Muscle of leg (tissue), 3 donors: ENCODE measurements at regions not wholly inside any gene's neighbourhood (a gene's known extent, or its start where the extent isn't known, plus 50 kb on each side); places are given as distances from the start of the nearest gene placed in this dataset.

Experiments
- DNase-seq: peaks from one replicate; pipeline ENCODE4 v3.0.0; 2013
- H3K27ac ChIP-seq: one replicate; pipeline ENCODE4 v1.5.1; 2013; ENCODE audit warnings: mild to moderate bottlenecking, low read length, control low read depth
- H3K27me3 ChIP-seq: one replicate; pipeline ENCODE4 v1.6.1; 2013; ENCODE audit warnings: low read length; ENCODE audit not compliant: control insufficient read depth, insufficient read depth
- H3K36me3 ChIP-seq: one replicate; pipeline ENCODE4 v1.6.1; 2013; ENCODE audit warnings: low read length; ENCODE audit not compliant: control insufficient read depth, insufficient read depth
- H3K4me1 ChIP-seq: one replicate; pipeline ENCODE4 v1.6.1; 2013; ENCODE audit warnings: low read length; ENCODE audit not compliant: control insufficient read depth, insufficient read depth
- H3K4me3 ChIP-seq: one replicate; pipeline ENCODE4 v1.5.1; 2013; ENCODE audit warnings: low read length, control low read depth
- H3K9me3 ChIP-seq: replicated peaks from 2 replicates; pipeline ENCODE4 v1.6.1; 2013; ENCODE audit warnings: low read depth, low read length; ENCODE audit not compliant: control insufficient read depth
- WGBS: methylation state at CpG from one replicate; pipeline ENCODE4 v1.1.5; 2013; ENCODE audit warnings: missing lambda C conversion rate; ENCODE audit not compliant: insufficient coverage; 5-methylcytosine and 5-hydroxymethylcytosine counted together

DNA sequence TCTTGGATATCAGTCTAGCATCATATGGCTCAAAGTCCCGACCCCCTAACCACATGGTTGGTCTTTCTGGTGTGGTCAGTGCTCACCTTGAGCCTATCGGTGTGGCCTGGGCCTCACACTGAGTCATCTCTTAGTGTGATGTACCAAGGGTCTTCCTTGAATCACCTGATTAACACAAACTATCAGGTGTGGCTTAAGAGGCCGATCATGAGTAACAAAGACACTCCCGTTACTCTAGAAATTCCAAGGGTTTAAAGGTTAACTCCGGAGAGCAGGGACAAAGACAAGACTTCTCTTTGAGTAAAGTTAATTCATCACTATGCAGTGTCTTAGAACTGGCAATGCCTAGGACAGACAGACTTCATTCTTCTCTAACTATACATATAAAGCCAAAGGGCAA is 52.3 kb upstream of the ARMC3 start:
- Histone ChIP-seq H3K27me3 (no peaks in the 10 kb centered on the region), H3K9me3 (no peaks in the 10 kb centered on the region), H3K4me3 (no peak overlapping the region), H3K27ac (no peak overlapping the region), H3K36me3 (no peaks in the 10 kb centered on the region), H3K4me1 (no peaks in the 10 kb centered on the region)
- no peak for DNase-seq
- WGBS = 95% methylated on average over 4 of the region's 5 CpGs

DNA sequence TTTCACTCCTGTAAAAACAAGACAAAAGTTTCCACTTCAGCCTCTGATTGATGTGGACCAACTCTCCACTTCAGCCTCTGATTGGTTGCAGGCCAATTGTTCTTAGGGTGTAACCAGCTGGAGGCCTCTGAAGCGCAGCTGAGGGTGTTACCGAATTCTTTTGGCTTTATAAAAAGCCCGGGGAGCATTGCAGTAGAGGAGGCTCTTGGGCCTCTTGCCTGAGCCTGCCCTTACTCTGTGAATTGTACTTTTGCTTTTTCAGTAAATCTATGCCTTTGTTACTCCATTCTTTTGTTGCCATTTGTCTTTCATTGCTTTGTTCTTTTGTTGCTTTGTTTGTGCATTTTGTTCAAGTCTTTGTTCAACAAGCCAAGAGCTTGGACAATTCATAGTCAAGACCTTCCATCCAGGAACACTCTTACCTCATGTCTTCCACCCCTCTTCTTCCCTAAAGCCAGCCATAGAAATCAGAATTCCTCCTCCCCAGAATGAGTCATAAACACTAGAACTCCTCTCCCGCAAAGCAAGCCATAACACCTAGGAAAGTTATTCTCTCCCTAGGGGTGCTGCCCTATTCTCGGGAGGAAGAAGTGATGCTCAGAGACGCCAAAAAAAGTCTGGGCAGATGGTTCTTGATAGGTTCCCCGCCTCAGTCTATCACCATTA is 53.5 kb upstream of the ARMC3 start:
- Histone ChIP-seq H3K4me3 (no peak overlapping the region), H3K9me3 (no peaks in the 10 kb centered on the region), H3K27ac (no peak overlapping the region), H3K4me1 (no peaks in the 10 kb centered on the region), H3K27me3 (no peaks in the 10 kb centered on the region), H3K36me3 (no peaks in the 10 kb centered on the region)
- WGBS = 82% methylated on average over 6 of the region's 7 CpGs
- DNase-seq = peak; percentile 26

DNA sequence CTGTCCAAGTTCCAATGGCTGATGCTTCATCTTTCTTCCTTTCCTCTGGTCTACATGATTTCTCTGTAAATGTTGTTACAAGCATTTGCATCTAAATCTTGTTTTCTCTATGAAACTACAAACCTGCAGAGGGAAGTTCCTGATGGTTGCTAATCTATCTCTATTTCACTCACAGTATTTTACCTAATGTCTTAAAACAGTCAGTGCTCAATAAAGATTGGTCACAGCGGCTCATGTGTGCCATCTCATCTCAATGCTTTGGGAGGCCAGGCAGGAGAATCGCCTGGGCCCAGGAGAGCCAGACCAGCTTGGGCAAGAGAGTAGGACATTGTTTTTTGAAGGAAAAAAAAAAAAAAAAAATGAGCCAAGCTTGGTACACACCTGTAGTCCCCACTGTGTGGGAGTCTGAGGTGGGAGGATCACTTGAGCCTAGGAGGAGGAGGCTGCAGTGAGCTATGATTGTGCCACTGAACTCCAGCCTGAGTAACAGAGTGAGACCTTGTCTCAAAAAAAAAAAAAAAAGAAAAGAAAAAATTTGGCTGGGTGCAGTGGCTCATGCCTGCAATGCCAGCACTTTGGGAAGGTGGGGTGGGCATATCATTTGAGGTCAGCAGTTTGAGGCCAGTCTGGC is 71.3 kb upstream of the ARMC3 start:
- WGBS = 100% methylated on average over 2 of the region's 2 CpGs
- Histone ChIP-seq H3K4me3 (no peak overlapping the region), H3K27ac (no peak overlapping the region), H3K4me1 (no peaks in the 10 kb centered on the region), H3K27me3 (no peaks in the 10 kb centered on the region), H3K36me3 (no peaks in the 10 kb centered on the region), H3K9me3 (no peaks in the 10 kb centered on the region)
- no peak for DNase-seq

- 76% methylated on average over 4 of the region's 4 CpGs for WGBS
- no peak overlapping the region for H3K27ac ChIP-seq
- no peak overlapping the region for H3K4me3 ChIP-seq
These were observed 72.9 kb upstream of the ARMC3 start for GRCh38 chr10:22854935-22855421.

DNA sequence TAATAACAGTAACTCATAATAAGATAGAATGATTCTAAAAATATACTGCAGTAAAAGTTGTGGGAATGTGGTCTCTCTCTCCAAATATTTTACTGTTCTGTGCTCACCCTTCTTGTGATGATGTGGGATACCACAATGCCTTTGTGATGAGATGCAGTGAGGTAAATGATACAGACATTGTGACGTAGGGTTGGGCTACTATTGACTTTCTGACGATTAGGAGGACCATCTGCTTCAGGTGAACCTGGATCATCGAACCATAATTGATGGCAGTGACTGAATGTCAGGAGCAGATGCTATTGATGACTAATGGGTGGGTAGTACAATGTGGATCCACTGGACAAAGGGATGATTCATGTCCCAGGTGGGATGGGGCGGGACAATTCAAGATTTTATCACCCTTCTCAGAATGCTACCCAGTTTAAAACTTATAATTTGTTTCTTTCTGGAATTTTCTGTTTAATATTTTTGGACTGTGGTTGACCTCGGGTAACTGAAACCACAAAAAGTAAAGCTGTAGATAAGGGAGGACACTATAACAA is 73.9 kb upstream of the ARMC3 start:
- Histone ChIP-seq H3K4me3 (no peak overlapping the region), H3K27ac (no peak overlapping the region), H3K27me3 (no peaks in the 10 kb centered on the region), H3K9me3 (no peaks in the 10 kb centered on the region), H3K36me3 (no peaks in the 10 kb centered on the region), H3K4me1 (peaks cover 4% of the 10 kb centered on the region)
- no peak for DNase-seq
- 87% methylated on average over 3 of the region's 5 CpGs for WGBS

More at GRCh38 chr10:22854935-22855421, 72.9 kb upstream of the ARMC3 start:
- no peaks in the 10 kb centered on the region for H3K27me3 ChIP-seq
- H3K4me1 ChIP-seq = no peaks in the 10 kb centered on the region
- no peaks in the 10 kb centered on the region for H3K36me3 ChIP-seq
- H3K9me3 ChIP-seq = no peaks in the 10 kb centered on the region
- peak; percentile 36 for DNase-seq

DNA sequence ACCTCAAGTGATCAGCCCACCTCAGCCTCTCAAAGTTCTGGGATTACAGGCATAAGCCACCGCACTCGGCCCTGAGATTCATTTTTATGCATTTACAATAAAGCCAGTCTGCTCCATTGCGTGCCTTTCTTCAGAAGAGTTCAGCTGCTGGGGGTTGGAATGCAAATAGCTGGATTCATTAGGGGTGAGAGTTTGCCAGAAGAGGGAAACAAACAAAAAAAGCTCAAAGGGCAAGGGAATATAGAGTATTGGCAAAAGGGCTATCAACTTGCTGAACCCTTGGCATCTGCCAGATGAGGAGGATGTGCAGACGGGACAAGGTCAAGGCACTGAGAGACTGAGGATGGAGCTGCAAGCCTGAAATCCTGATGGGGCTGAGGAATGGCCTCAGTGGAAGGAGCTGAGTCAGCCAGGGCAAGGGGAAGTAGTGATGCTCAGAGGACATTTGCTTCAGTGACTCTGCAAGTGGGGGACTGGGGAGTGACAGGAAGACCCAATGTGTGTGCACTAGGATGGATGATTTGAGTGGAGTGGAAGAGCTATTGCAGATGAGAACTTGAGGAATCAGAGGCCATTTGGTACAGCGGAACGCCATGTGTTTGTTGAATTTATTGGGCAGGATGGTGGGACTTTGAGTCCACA is 75.0 kb upstream of the ARMC3 start:
- 75% methylated on average over 6 of the region's 6 CpGs for WGBS
- peaks cover 4% of the 10 kb centered on the region for H3K4me1 ChIP-seq
- H3K27ac ChIP-seq = no peak overlapping the region
- H3K9me3 ChIP-seq = no peaks in the 10 kb centered on the region
- H3K36me3 ChIP-seq = no peaks in the 10 kb centered on the region
- no peaks in the 10 kb centered on the region for H3K27me3 ChIP-seq
- no peak for DNase-seq
- no peak overlapping the region for H3K4me3 ChIP-seq

DNA sequence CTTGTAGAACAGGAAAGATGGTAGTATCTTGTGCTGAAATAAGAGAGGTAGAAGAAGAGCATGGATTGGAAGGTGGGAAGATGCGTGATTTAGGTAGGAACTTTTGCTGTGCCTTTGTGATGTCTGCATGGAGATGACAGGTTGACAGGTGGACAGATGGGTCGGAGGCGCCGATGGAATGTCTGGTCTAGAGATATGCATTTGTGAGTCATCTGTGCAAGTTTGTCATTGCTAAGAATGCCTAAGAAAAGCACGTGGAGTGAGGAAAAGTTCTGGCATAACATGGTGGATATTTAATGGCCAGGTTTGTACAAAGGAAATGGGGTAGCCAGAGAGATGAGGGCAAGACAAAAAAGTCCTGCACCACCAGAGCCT is 76.0 kb upstream of the ARMC3 start:
- no peaks in the 10 kb centered on the region for H3K27me3 ChIP-seq
- no peak overlapping the region for H3K4me3 ChIP-seq
- WGBS = 91% methylated on average over 5 of the region's 5 CpGs
- no peak for DNase-seq
- no peaks in the 10 kb centered on the region for H3K36me3 ChIP-seq
- no peak overlapping the region for H3K27ac ChIP-seq
- peaks cover 4% of the 10 kb centered on the region for H3K4me1 ChIP-seq
- H3K9me3 ChIP-seq = no peaks in the 10 kb centered on the region

DNA sequence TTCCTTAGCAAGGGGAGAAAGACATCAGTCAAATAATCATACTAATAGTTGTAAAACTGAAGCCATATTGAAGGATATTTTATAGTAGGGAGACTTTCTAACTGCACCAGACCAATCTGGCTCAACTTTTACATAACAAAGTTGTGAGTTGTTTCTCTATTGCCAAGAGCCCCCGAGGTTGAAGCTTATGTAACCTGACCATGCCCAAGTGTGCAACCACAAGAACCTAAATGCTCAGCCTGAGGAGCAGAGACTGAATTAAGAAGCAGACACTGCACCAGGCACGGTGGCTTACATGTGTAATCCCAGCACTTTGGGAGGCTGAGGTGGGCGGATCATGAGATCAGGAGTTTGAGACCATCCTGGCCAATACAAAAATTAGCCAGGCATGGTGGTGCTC is 77.3 kb upstream of the ARMC3 start:
- WGBS = 74% methylated on average over 3 of the region's 3 CpGs
- Histone ChIP-seq H3K27me3 (no peaks in the 10 kb centered on the region), H3K27ac (no peak overlapping the region), H3K9me3 (no peaks in the 10 kb centered on the region), H3K4me3 (no peak overlapping the region), H3K4me1 (peaks cover 4% of the 10 kb centered on the region), H3K36me3 (no peaks in the 10 kb centered on the region)
- DNase-seq = no peak

GRCh38 chr10:22849077-22849805 is 78.6 kb upstream of the ARMC3 start:
- DNase-seq = peak; percentile 33
- no peaks in the 10 kb centered on the region for H3K36me3 ChIP-seq
- H3K4me3 ChIP-seq = no peak overlapping the region
- no peaks in the 10 kb centered on the region for H3K9me3 ChIP-seq
- H3K27ac ChIP-seq = peak overlapping the region; percentile 15
- WGBS = 70% methylated on average over 7 of the region's 12 CpGs
- H3K27me3 ChIP-seq = no peaks in the 10 kb centered on the region
- H3K4me1 ChIP-seq = peaks cover 4% of the 10 kb centered on the region

DNA sequence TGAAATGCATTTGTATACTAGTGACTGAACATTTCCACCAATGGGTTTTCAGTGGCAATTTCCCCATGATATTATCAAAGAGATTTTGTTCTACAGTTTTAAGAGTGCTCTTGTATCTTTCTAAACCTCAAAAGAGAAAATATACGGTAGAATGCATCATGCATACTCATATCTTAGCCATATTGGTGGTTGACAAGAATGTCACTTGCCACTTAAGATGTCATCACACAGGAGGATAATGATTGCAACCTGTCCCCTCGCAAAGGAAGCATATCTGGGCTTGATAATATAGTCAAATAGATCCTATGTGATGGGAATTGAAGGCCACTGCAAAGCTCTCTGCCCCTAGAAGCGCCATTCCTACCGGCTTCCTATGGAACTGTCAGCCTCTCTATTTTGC is 79.3 kb upstream of the ARMC3 start:
- Histone ChIP-seq H3K27ac (no peak overlapping the region), H3K9me3 (no peaks in the 10 kb centered on the region)
- DNase-seq = no peak

More for the DNA sequence above, 79.3 kb upstream of the ARMC3 start:
- Histone ChIP-seq H3K27me3 (no peaks in the 10 kb centered on the region), H3K36me3 (no peaks in the 10 kb centered on the region), H3K4me1 (peaks cover 4% of the 10 kb centered on the region), H3K4me3 (no peak overlapping the region)
- WGBS = no CpG with 5 or more reads among the region's 4 CpGs
